Parathyroid adenoma (tissue), 2 donors: ENCODE measurements at regions not wholly inside any gene's neighbourhood (a gene's known extent, or its start where the extent isn't known, plus 50 kb on each side); places are given as distances from the start of the nearest gene placed in this dataset.

ENCODE experiments used
- H2AFZ ChIP-seq: fragments of 300-600 bp; sonication (generic); one replicate; pipeline ENCODE4 v1.7.0; 2017; ENCODE audit warnings: antibody characterized with exemption, mild to moderate bottlenecking
- H3K27ac ChIP-seq: fragments of 300-600 bp; sonication (generic); one replicate; pipeline ENCODE4 v1.7.0; 2017
- H3K27me3 ChIP-seq: fragments of 300-600 bp; sonication (generic); one replicate; pipeline ENCODE4 v1.7.0; 2017; ENCODE audit warnings: low read length; ENCODE audit not compliant: control insufficient read depth, insufficient read depth
- H3K36me3 ChIP-seq: fragments of 300-600 bp; sonication (generic); one replicate; pipeline ENCODE4 v1.7.0; 2017; ENCODE audit warnings: low read length; ENCODE audit not compliant: control insufficient read depth, insufficient read depth
- H3K4me1 ChIP-seq: fragments of 300-600 bp; sonication (generic); one replicate; pipeline ENCODE4 v1.7.0; 2017; ENCODE audit warnings: control low read depth
- H3K4me2 ChIP-seq: fragments of 300-600 bp; sonication (generic); one replicate; pipeline ENCODE4 v1.7.0; 2017; ENCODE audit warnings: low read length
- H3K4me3 ChIP-seq: fragments of 300-600 bp; sonication (generic); one replicate; pipeline ENCODE4 v1.7.0; 2017; ENCODE audit warnings: low read depth, low read length
- H3K79me2 ChIP-seq: fragments of 300-600 bp; sonication (generic); one replicate; pipeline ENCODE4 v1.7.0; 2017; ENCODE audit warnings: control low read depth
- H3K9ac ChIP-seq: fragments of 300-600 bp; sonication (generic); one replicate; pipeline ENCODE4 v1.7.0; 2017; ENCODE audit warnings: mild to moderate bottlenecking
- H3K9me3 ChIP-seq: fragments of 300-600 bp; sonication (generic); one replicate; pipeline ENCODE4 v1.7.0; 2017; ENCODE audit warnings: low read length; ENCODE audit not compliant: control insufficient read depth
- CTCF ChIP-seq: fragments of 300-600 bp; sonication (generic); IDR thresholded peaks from one replicate; pipeline ENCODE4 v1.7.0; 2017; ENCODE audit warnings: antibody characterized with exemption, mild to moderate bottlenecking
- donor health status: primary hyperparathyroidism.

- Histone ChIP-seq H3K4me2 (no peak overlapping the region), H3K36me3 (no peaks in the 10 kb centered on the region), H3K27ac (no peak overlapping the region), H3K9ac (no peak overlapping the region), H2AFZ (no peak overlapping the region), H3K27me3 (no peaks in the 10 kb centered on the region), H3K4me1 (no peaks in the 10 kb centered on the region), H3K79me2 (no peaks in the 10 kb centered on the region), H3K9me3 (no peaks in the 10 kb centered on the region), H3K4me3 (no peak overlapping the region)
- TF ChIP-seq CTCF: no peak
These were observed 259.8 kb upstream of the MAGI2 start for GRCh38 chr7:79713276-79713675.

GRCh38 chr7:79711660-79712059 lies 258.2 kb upstream of the MAGI2 start:
- H3K9ac ChIP-seq: no peak overlapping the region
- no peaks in the 10 kb centered on the region for H3K79me2 ChIP-seq

GRCh38 chr7:79709574-79710409 lies 256.3 kb upstream of the MAGI2 start:
- H3K4me3 ChIP-seq: no peak overlapping the region
- H3K27ac ChIP-seq: no peak overlapping the region
- no peaks in the 10 kb centered on the region for H3K9me3 ChIP-seq
- no peaks in the 10 kb centered on the region for H3K79me2 ChIP-seq
- H3K36me3 ChIP-seq: no peaks in the 10 kb centered on the region
- no peak overlapping the region for H3K4me2 ChIP-seq
- H3K4me1 ChIP-seq: no peaks in the 10 kb centered on the region
- no peak overlapping the region for H2AFZ ChIP-seq
- TF ChIP-seq CTCF: no peak
- H3K27me3 ChIP-seq: no peaks in the 10 kb centered on the region
- no peak overlapping the region for H3K9ac ChIP-seq

More at GRCh38 chr7:79711660-79712059, 258.2 kb upstream of the MAGI2 start:
- no peak for TF ChIP-seq CTCF
- Histone ChIP-seq H3K36me3 (no peaks in the 10 kb centered on the region), H3K27ac (no peak overlapping the region), H2AFZ (no peak overlapping the region), H3K4me2 (no peak overlapping the region), H3K4me1 (no peaks in the 10 kb centered on the region), H3K4me3 (no peak overlapping the region), H3K9me3 (no peaks in the 10 kb centered on the region), H3K27me3 (no peaks in the 10 kb centered on the region)

DNA sequence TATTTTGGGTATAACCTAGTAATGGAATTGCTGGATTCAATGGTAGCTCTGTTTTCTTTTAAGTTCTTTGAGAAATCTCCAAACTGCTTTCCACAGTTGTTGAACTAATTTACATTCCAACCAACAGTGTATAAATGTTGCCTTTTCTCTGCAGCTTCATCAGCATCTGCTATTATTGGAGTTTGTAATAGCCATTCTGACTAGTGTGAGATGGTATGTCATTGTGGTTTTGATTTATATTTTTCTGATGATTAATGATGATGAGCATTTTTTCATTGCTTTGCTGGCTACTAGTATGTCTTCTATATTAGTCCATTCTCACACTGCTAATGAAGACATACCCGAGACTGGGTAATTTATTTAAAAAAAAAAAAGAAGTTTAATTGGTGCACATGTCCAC lies 248.6 kb upstream of the MAGI2 start:
- Histone ChIP-seq H3K4me3 (no peak overlapping the region), H3K27ac (no peak overlapping the region), H3K79me2 (no peaks in the 10 kb centered on the region), H3K4me2 (no peak overlapping the region), H3K9me3 (no peaks in the 10 kb centered on the region), H3K9ac (no peak overlapping the region), H3K4me1 (no peaks in the 10 kb centered on the region), H3K36me3 (no peaks in the 10 kb centered on the region), H3K27me3 (no peaks in the 10 kb centered on the region), H2AFZ (no peak overlapping the region)
- TF ChIP-seq CTCF: no peak

GRCh38 chr7:79692015-79692414 lies 238.5 kb upstream of the MAGI2 start:
- no peak overlapping the region for H3K9ac ChIP-seq
- H3K36me3 ChIP-seq: no peaks in the 10 kb centered on the region
- H3K4me1 ChIP-seq: no peaks in the 10 kb centered on the region
- H3K27me3 ChIP-seq: no peaks in the 10 kb centered on the region
- no peak overlapping the region for H3K4me3 ChIP-seq
- H3K27ac ChIP-seq: no peak overlapping the region
- no peak for TF ChIP-seq CTCF
- H3K79me2 ChIP-seq: no peaks in the 10 kb centered on the region
- no peaks in the 10 kb centered on the region for H3K9me3 ChIP-seq
- no peak overlapping the region for H3K4me2 ChIP-seq
- H2AFZ ChIP-seq: no peak overlapping the region
